GM12874 (cell line): ENCODE measurements at regions not wholly inside any gene's neighbourhood (a gene's known extent, or its start where the extent isn't known, plus 50 kb on each side); places are given as distances from the start of the nearest gene placed in this dataset.

Experiments used
- TF ChIP-seq, protein P1 (sequence below): IDR thresholded peaks from 2 replicates; pipeline ENCODE4 v1.5.1; 2011; ENCODE audit warnings: low read depth, mild to moderate bottlenecking, control low read depth, low read length, moderate library complexity; ENCODE audit not compliant: insufficient read depth

DNA sequence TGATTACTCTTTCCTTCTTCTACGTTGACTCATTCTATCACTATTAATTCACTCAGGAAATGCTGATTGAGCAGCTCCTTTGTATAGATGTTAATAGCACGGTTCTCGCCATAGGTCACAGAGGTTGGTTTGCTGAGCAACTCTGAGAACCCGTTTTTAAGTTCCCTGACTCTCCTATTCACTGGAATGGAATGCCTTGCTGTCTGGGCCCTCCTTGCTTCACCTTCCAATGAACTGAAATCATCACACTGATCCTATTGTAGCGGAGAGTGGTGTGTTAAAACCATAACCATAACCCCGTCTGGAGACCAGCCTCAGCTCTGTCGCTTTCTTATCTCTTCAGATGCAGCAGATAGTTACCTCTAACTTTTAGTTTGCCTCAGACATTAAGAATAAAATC, 323.6 kb downstream of the GABRB3 start:
- TF ChIP-seq, protein P1, sequence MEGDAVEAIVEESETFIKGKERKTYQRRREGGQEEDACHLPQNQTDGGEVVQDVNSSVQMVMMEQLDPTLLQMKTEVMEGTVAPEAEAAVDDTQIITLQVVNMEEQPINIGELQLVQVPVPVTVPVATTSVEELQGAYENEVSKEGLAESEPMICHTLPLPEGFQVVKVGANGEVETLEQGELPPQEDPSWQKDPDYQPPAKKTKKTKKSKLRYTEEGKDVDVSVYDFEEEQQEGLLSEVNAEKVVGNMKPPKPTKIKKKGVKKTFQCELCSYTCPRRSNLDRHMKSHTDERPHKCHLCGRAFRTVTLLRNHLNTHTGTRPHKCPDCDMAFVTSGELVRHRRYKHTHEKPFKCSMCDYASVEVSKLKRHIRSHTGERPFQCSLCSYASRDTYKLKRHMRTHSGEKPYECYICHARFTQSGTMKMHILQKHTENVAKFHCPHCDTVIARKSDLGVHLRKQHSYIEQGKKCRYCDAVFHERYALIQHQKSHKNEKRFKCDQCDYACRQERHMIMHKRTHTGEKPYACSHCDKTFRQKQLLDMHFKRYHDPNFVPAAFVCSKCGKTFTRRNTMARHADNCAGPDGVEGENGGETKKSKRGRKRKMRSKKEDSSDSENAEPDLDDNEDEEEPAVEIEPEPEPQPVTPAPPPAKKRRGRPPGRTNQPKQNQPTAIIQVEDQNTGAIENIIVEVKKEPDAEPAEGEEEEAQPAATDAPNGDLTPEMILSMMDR: no peak

DNA sequence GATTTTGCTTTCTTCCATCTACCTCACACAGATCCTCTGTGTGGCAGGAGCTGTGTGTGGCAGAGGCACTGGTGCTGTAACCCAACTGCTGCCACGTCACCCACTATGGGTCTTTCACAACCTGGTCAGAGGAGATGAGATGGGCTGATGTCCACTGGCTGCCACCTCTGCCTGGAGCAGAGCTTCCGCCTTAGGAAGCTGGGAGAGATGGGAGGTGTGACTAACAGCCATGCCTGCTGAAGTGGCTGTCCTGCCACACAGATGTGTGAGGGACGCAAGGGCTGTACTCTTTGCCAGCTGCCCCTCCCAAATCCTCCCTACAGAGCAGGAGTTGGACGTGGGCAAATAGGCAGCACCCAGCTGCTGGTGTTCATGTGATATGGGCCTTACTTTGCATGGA, 329.5 kb downstream of the GABRB3 start:
- TF ChIP-seq, protein P1: no peak

DNA sequence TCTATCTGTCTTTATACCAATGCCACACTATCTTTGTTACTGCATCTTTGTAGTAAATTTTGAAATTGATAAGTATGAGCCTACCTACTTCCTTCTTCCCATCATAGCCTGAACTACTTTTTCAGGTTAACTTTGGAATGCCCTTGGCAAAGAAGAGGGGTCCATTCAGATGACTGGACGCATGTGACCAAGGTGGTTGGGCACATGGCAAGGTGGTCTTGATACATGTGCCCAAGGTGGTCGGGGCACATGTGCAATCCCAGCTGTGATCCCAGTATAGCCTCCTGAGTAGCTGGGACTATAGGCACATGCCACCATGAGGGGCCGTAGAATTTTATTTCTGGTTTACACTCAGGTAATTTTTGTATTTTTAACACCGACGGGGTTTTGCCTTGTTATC, 330.2 kb downstream of the GABRB3 start:
- TF ChIP-seq, protein P1: no peak

DNA sequence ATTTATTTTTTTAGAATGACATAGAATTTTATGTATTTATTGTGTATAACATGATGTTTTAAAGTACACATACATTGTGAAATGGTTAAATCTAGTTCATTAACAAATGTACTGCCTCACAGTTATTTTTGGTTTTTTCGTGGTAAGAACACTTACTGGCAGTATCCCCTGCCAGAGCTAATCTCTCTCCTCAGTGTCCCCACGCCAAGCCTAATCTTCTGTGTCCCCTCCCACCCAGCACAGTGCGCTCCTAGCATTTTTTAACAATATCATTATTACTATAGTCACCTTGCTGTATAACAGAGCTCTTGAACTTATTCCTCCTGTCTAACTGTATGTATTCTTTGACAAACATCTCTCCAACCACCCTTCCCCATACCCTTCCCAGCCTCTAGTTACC, 333.2 kb downstream of the GABRB3 start:
- TF ChIP-seq, protein P1: no peak

DNA sequence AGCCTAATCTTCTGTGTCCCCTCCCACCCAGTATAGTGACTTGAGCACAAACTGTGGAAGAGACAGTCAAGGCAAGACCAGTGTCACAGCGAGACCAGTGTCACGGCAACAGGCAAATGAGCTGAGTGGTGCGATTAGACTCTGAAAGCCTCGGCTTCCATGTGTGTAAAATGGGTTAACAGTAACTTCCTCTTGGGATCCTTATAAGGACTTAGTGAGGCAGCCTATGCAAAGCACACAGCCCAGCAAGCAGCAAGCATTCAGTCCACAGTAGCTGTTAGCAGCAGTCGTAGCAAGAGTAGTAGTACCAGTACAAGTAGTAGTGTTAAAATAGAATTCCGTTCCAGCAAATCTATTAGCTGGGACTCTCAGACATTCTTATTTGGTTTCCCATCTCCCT, 334.1 kb downstream of the GABRB3 start:
- TF ChIP-seq, protein P1: no peak

DNA sequence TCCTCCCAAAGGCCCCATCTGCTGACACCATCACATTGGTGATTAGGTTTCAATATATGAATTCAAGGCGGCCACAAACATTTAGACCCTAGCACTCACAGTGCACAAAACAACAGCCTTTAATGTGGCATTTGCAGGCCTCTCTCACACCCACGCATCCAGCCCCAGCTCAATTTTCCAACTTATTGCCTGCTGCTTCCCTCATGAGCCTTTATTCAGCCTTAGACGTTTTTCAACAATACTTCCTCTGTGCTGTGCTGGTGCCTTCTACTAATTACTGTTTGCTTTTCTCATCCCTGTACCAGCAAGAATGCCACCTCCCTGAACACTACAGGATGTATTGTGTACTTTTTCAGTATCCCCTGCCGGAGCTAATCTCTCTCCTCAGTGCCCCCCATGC, 334.6 kb downstream of the GABRB3 start:
- TF ChIP-seq, protein P1: no peak

DNA sequence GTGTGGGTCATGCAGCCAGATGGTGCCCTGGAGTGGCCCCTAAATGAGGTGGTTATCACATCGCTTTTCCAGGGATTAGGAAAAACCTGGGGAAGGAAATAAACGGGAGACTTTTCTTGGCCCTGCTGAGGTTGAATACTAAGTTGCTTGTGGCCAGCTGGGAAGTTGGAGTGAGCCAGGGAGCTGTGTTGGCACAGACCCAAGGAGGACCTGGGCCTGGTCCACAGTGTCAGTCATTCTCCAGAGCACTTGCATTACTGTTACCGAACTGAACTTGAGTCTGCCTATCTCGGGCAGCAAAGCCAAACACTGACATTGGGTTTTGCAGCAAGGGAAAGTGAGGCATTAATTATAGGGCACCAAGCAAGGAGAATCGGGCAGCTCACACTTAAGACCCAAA, 339.0 kb downstream of the GABRB3 start:
- TF ChIP-seq, protein P1: no peak

DNA sequence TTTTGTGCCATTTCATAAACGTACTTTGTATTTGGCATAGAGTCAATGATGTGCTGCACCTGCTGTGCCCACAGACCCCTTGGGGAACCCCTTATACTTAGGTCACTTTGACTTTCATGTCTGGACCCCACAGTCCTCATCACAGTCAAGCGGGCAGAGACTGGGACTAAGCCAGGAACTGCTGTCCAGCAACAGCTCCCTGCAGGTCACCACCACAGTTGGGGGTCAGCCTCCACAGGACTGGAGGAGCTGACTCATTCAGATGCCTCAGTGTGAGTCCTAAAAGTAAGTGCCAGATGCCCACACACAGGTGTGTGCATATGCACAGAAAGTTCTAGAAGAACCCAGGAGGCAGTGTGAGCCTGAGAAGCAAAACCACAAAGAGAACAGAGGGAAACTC, 339.8 kb downstream of the GABRB3 start:
- TF ChIP-seq, protein P1: no peak
